Mesothelial cell of epicardium (in vitro differentiated cells): ENCODE measurements at regions not wholly inside any gene's neighbourhood (a gene's known extent, or its start where the extent isn't known, plus 50 kb on each side); places are given as distances from the start of the nearest gene placed in this dataset.
"Not testable (repeated sequence)": the region's sequence is repeated elsewhere in the genome, so short reads cannot be mapped to it uniquely, and the experiment has no call there.

Experiments used
- DNase-seq, 2 experiments: peaks; one replicate each; pipeline ENCODE4 v3.0.0; 2021; ENCODE audit warnings: low spot score in 2 of 2; ENCODE audit not compliant: unreplicated experiment in 2 of 2
- H3K27ac Mint-ChIP-seq: 2 replicates; pipeline ENCODE4 v1.8.0; 2021; ENCODE audit warnings: mixed read lengths
- H3K27me3 Mint-ChIP-seq: 2 replicates; pipeline ENCODE4 v1.8.0; 2021; ENCODE audit warnings: low read depth, mixed read lengths
- H3K36me3 Mint-ChIP-seq: 2 replicates; pipeline ENCODE4 v1.8.0; 2021; ENCODE audit warnings: mixed read lengths
- H3K4me1 Mint-ChIP-seq: 2 replicates; pipeline ENCODE4 v1.8.0; 2021; ENCODE audit warnings: mixed read lengths
- H3K4me3 Mint-ChIP-seq: 2 replicates; pipeline ENCODE4 v1.8.0; 2021; ENCODE audit warnings: mild to moderate bottlenecking, moderate library complexity, mixed read lengths
- H3K9me3 Mint-ChIP-seq: 2 replicates; pipeline ENCODE4 v1.8.0; 2021; ENCODE audit warnings: mixed read lengths
- TF ChIP-seq, protein P1 (sequence below): fragments of 200-600 bp; sonication (generic); IDR thresholded peaks from one replicate; pipeline ENCODE4 v1.5.0; 2021; ENCODE audit warnings: antibody characterized with exemption; ENCODE audit not compliant: unreplicated experiment

- DNase-seq, result no peak
- Mint-ChIP-seq H3K4me3 (no peak overlapping the region), H3K27ac (no peak overlapping the region), H3K9me3 (no peaks in the 10 kb centered on the region), H3K36me3 (no peaks in the 10 kb centered on the region), H3K4me1 (peaks cover 21% of the 10 kb centered on the region), H3K27me3 (no peaks in the 10 kb centered on the region)
- TF ChIP-seq, protein P1, sequence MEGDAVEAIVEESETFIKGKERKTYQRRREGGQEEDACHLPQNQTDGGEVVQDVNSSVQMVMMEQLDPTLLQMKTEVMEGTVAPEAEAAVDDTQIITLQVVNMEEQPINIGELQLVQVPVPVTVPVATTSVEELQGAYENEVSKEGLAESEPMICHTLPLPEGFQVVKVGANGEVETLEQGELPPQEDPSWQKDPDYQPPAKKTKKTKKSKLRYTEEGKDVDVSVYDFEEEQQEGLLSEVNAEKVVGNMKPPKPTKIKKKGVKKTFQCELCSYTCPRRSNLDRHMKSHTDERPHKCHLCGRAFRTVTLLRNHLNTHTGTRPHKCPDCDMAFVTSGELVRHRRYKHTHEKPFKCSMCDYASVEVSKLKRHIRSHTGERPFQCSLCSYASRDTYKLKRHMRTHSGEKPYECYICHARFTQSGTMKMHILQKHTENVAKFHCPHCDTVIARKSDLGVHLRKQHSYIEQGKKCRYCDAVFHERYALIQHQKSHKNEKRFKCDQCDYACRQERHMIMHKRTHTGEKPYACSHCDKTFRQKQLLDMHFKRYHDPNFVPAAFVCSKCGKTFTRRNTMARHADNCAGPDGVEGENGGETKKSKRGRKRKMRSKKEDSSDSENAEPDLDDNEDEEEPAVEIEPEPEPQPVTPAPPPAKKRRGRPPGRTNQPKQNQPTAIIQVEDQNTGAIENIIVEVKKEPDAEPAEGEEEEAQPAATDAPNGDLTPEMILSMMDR, result no peak
Observed at GRCh38 chr3:21912711-21913110, 161.7 kb upstream of the ZNF385D start.

DNA sequence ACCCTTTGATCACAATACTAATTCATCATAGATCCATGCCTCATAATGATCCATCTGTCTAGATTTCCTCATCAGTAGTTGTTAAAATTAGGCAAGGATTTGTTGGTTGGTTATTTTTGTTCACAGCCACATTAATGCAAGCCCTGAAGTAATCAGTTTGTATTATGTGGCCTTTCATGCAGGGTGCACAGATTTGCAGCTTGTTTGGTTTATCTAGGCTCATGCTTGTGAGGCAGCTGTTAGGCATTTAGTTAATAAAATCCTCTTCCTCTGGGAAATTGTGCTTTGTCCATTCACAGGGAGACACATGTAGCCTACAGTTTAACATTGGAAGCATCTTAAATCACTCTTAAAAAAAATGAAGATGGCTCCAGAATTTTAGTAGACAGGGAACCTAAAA lies 162.8 kb upstream of the ZNF385D start:
- H3K27me3 Mint-ChIP-seq, result no peaks in the 10 kb centered on the region
- no peak overlapping the region for H3K4me3 Mint-ChIP-seq
- DNase-seq, result no peak
- no peak overlapping the region for H3K27ac Mint-ChIP-seq
- H3K36me3 Mint-ChIP-seq, result no peaks in the 10 kb centered on the region
- TF ChIP-seq, protein P1, result no peak
- H3K9me3 Mint-ChIP-seq, result no peaks in the 10 kb centered on the region
- peaks cover 21% of the 10 kb centered on the region for H3K4me1 Mint-ChIP-seq

- no peaks in the 10 kb centered on the region for H3K36me3 Mint-ChIP-seq
- H3K27me3 Mint-ChIP-seq, result no peaks in the 10 kb centered on the region
- TF ChIP-seq, protein P1, result no peak
- H3K27ac Mint-ChIP-seq, result peak overlapping the region; percentile 60
- H3K9me3 Mint-ChIP-seq, result no peaks in the 10 kb centered on the region
- no peak for DNase-seq
- no peak overlapping the region for H3K4me3 Mint-ChIP-seq
- H3K4me1 Mint-ChIP-seq, result peaks cover 20% of the 10 kb centered on the region
Observed at GRCh38 chr3:21914451-21914850, 163.4 kb upstream of the ZNF385D start.

DNA sequence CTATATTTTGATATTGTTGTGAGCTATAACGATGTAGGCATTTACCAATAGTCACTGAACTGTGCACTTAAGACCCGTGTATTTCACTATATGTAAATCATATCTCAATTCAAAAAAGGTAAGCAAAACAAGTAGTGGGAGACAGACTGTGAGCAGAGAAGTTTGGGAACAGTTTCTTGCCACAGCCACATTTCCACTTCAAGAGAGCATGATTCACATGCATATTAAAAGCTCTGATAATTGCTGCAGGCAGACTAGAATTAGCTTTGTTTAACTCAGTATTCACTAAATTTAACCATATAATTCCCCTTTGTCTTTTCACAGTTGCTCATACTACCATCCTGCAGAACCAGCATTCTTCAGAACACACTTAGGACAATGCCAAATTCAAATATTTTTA lies 168.4 kb upstream of the ZNF385D start:
- Mint-ChIP-seq H3K27ac (no peak overlapping the region), H3K27me3 (no peaks in the 10 kb centered on the region), H3K4me1 (peaks cover 19% of the 10 kb centered on the region), H3K9me3 (peaks cover 5% of the 10 kb centered on the region), H3K36me3 (no peaks in the 10 kb centered on the region), H3K4me3 (no peak overlapping the region)
- TF ChIP-seq, protein P1, result no peak
- no peak for DNase-seq

- Mint-ChIP-seq H3K27me3 (no peaks in the 10 kb centered on the region), H3K4me3 (no peak overlapping the region), H3K36me3 (no peaks in the 10 kb centered on the region), H3K9me3 (peaks cover 5% of the 10 kb centered on the region), H3K4me1 (peaks cover 16% of the 10 kb centered on the region), H3K27ac (peak overlapping the region; percentile 56)
- TF ChIP-seq, protein P1, result no peak
- no peak for DNase-seq
Observed at GRCh38 chr3:21920421-21920861, 169.4 kb upstream of the ZNF385D start.

GRCh38 chr3:21923156-21923555 lies 172.1 kb upstream of the ZNF385D start:
- H3K9me3 Mint-ChIP-seq, H3K4me3 Mint-ChIP-seq, DNase-seq, H3K27ac Mint-ChIP-seq, H3K27me3 Mint-ChIP-seq, H3K36me3 Mint-ChIP-seq: not testable (repeated sequence)
- H3K4me1 Mint-ChIP-seq, result peaks cover 16% of the 10 kb centered on the region
